ENCODE measurements at regions not wholly inside any gene's neighbourhood (a gene's known extent, or its start where the extent isn't known, plus 50 kb on each side); places are given as distances from the start of the nearest gene placed in this dataset.
A peak's percentile ranks its signal among the peaks of the same experiment; 100 is the strongest.
"Not testable (repeated sequence)": the region's sequence is repeated elsewhere in the genome, so short reads cannot be mapped to it uniquely, and the experiment has no call there.

DNA sequence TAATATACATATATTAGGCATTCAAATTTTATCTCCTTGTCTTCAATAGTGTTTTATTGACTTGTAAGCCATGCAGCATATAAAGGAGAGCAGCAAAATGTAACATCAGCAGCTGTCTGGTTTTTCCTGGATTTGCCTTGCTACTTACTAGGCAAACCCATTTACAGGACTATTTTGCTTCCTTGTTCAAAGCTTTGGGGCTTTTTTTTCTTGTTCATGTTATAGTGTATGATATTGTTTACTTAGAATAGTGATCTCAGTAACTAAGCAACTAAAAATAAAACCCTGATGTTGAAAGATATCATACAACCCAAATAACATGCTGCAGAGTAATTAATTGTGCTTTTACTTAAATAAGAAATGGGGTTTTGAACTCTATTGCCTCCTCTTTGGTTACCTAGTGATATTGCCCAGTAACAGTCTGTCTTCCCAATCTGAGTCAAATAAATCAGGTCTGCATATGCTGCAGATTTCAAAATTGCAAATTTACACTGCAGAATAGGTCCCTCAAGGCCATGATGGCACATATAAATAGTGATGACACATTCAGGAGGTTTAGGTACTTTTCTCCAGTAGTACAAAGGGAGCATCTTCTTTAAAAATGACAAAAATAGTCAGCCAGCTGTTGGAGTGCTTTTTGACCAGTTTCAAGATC lies 578.1 kb upstream of the NECTIN3 start:
- H3K27me3 Mint-ChIP-seq: peaks cover 0 to 14% (median 2%) of the 10 kb centered on the region in 5 donors
- POLR2A ChIA-PET: no interaction called here
- peaks cover 0 to 9% (median 6%) of the 10 kb centered on the region in 9 donors for H3K9me3 Mint-ChIP-seq
- peaks cover 0 to 5% (median 0%) of the 10 kb centered on the region in 3 donors for H3K36me3 Mint-ChIP-seq
- H3K4me3 Mint-ChIP-seq: no peak overlapping the region
- DNase-seq (no peak), ATAC-seq (no peak)
- no peak overlapping the region for H3K27ac Mint-ChIP-seq
- H3K4me1 Mint-ChIP-seq: no peaks in the 10 kb centered on the region

DNA sequence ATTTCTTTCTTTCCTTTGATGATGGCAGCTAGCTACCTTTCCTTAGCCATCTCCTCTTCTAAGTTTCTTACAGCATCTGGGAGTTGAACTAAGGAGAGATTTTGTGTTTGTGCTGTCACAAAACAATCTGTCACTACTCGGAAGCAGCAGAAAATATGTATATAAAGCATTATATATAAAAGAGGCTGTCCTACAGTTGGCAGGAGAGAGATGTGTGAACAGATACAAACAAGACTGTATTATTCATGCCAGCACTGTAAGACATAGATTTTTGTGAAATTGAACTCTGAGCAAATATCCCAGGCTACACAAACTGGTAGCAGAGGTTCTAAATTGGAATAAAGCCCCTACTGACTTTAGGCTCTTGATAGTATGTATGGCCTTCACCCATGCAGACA lies 577.5 kb upstream of the NECTIN3 start:
- H3K4me3 Mint-ChIP-seq: no peak overlapping the region
- ATAC-seq (no peak), DNase-seq (no peak)
- no peaks in the 10 kb centered on the region for H3K4me1 Mint-ChIP-seq
- POLR2A ChIA-PET: no interaction called here
- peaks cover 0 to under 1% (median 0%) of the 10 kb centered on the region in 3 donors for H3K36me3 Mint-ChIP-seq
- no peak overlapping the region for H3K27ac Mint-ChIP-seq
- peaks cover 0 to 14% (median 2%) of the 10 kb centered on the region in 5 donors for H3K27me3 Mint-ChIP-seq
- peaks cover 0 to 5% (median 2%) of the 10 kb centered on the region in 9 donors for H3K9me3 Mint-ChIP-seq

DNA sequence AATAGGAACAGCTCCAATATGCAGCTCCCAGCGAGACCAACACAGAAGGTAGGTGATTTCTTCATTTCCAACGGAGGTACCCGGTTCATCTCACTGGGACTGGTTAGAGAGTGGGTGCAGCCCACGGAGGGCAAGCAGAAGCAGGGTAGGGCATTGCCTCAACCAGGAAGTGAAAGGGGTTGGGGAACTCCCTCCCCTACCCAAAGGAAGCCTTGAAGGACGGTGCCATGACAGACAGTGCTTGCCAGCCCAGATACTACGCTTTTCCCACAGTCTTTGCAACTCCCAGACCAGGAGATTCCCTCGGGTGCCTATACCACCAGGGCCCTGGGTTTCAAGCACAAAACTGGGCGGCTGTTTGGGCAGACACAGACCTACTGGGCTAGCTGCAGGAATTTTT lies 576.9 kb upstream of the NECTIN3 start:
- Mint-ChIP-seq H3K9me3 (peaks cover 0 to 5% (median 0%) of the 10 kb centered on the region in 9 donors), H3K4me3 (no peak overlapping the region), H3K4me1 (no peaks in the 10 kb centered on the region), H3K27ac (no peak overlapping the region), H3K36me3 (no peaks in the 10 kb centered on the region), H3K27me3 (peaks cover 0 to 14% (median 2%) of the 10 kb centered on the region in 5 donors)
- DNase-seq (no peak), ATAC-seq (no peak)
- POLR2A ChIA-PET: no interaction called here

DNA sequence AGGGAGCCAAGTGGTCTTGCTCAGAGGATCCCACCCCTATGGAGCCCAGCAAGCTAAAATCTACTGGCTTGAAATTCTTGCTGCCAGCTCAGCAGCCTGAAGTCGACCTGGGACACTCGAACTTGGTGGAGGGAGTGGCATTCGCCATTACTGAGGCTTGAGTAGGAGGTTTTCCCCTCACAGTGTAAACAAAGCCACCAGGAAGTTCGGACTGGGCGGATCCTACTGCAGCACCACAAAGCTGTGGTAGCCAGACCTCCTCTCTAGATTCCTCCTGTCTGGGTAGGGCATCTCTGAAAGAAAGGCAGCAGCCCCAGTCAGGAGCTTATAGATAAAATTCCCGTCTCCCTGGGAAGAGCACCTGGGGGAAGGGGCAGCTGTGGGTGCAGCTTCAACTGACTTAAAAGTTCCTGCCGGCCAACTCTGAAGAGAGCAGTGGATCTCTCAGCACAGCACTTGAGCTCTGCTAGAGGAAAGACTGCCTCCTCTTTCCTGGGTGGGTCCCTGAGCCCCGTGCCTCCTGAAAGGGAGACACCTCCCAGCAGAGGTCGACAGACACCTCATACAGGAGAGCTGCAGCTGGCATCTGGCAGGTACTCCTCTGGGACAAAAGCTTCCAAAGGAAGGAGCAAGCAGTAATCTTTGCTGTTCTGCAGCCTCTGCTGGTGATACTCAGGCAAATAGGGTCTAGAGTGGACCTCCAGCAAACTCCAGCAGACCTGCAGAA lies 576.3 kb upstream of the NECTIN3 start:
- POLR2A ChIA-PET: no interaction called here
- DNase-seq: no peak
- no peaks in the 10 kb centered on the region for H3K36me3 Mint-ChIP-seq
- ATAC-seq: no peak
- no peak overlapping the region for H3K4me3 Mint-ChIP-seq
- H3K27ac Mint-ChIP-seq: no peak overlapping the region
- peaks cover 0 to 14% (median 2%) of the 10 kb centered on the region in 5 donors for H3K27me3 Mint-ChIP-seq
- peaks cover 0 to 1% (median 0%) of the 10 kb centered on the region in 9 donors for H3K9me3 Mint-ChIP-seq
- no peaks in the 10 kb centered on the region for H3K4me1 Mint-ChIP-seq

- Mint-ChIP-seq H3K36me3 (no peaks in the 10 kb centered on the region), H3K27ac (no peak overlapping the region), H3K9me3 (peaks cover 2 to 27% (median 5%) of the 10 kb centered on the region in 9 donors), H3K4me1 (no peaks in the 10 kb centered on the region), H3K4me3 (no peak overlapping the region), H3K27me3 (no peaks in the 10 kb centered on the region)
- DNase-seq (no peak), ATAC-seq (no peak)
- POLR2A ChIA-PET: no interaction called here
Measured at GRCh38 chr3:110504401-110504800, 567.2 kb upstream of the NECTIN3 start.

DNA sequence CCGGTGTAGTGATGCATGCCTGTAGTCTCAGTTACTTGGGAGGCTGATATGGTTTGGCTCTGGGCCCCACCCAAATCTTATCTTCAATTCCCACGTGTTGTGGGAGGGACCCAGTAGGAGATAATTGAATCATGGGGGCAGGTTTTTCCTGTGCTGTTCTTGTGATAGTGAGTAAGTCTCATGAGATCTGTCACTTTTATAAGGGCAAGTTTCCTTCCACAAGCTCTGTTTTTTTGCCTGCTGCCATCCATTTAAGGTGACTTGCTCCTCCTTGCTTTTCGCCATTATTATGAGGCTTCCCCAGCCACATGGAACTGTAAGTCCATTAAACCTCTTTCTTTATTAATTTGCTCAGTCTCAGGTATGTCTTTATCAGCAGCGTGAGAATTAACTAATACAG lies 566.7 kb upstream of the NECTIN3 start:
- H3K4me1 Mint-ChIP-seq: no peaks in the 10 kb centered on the region
- POLR2A ChIA-PET: no interaction called here
- H3K27me3 Mint-ChIP-seq: no peaks in the 10 kb centered on the region
- no peak overlapping the region for H3K27ac Mint-ChIP-seq
- no peak for DNase-seq
- ATAC-seq: no peak
- H3K36me3 Mint-ChIP-seq: no peaks in the 10 kb centered on the region
- H3K4me3 Mint-ChIP-seq: no peak overlapping the region
- H3K9me3 Mint-ChIP-seq: peaks cover 2 to 32% (median 5%) of the 10 kb centered on the region in 9 donors

GRCh38 chr3:110506890-110507289 lies 564.7 kb upstream of the NECTIN3 start:
- DNase-seq (no peak), ATAC-seq (no peak)
- Mint-ChIP-seq H3K4me1 (no peaks in the 10 kb centered on the region), H3K9me3 (peaks cover 2 to 34% (median 9%) of the 10 kb centered on the region in 9 donors), H3K27me3 (peaks cover 0 to 13% (median 2%) of the 10 kb centered on the region in 5 donors), H3K27ac (no peak overlapping the region), H3K36me3 (peaks cover 0 to 7% (median 0%) of the 10 kb centered on the region in 3 donors), H3K4me3 (no peak overlapping the region)
- POLR2A ChIA-PET: no interaction called here

- H3K4me3 Mint-ChIP-seq, POLR2A ChIA-PET, ATAC-seq, DNase-seq, H3K4me1 Mint-ChIP-seq, H3K36me3 Mint-ChIP-seq: not testable (repeated sequence)
- H3K27ac Mint-ChIP-seq: peak overlapping the region in 1 of 10 donors; percentile 40
- H3K9me3 Mint-ChIP-seq: peaks cover 2 to 34% (median 9%) of the 10 kb centered on the region in 9 donors
- peaks cover 0 to 15% (median 2%) of the 10 kb centered on the region in 5 donors for H3K27me3 Mint-ChIP-seq
Measured at GRCh38 chr3:110507570-110507969, 564.0 kb upstream of the NECTIN3 start.

- Mint-ChIP-seq H3K27ac (no peak overlapping the region), H3K4me1 (no peaks in the 10 kb centered on the region), H3K4me3 (no peak overlapping the region), H3K36me3 (peaks cover 0 to 7% (median 0%) of the 10 kb centered on the region in 3 donors), H3K27me3 (peaks cover 2 to 36% (median 10%) of the 10 kb centered on the region in 5 donors), H3K9me3 (peaks cover 0 to 24% (median 9%) of the 10 kb centered on the region in 9 donors)
- ATAC-seq (no peak), DNase-seq (no peak)
- POLR2A ChIA-PET: no interaction called here
Measured at GRCh38 chr3:110512961-110513360, 558.7 kb upstream of the NECTIN3 start.

GRCh38 chr3:110518031-110518430 lies 553.6 kb upstream of the NECTIN3 start:
- DNase-seq (no peak), ATAC-seq (no peak)
- Mint-ChIP-seq H3K27ac (no peak overlapping the region), H3K4me3 (no peak overlapping the region), H3K36me3 (no peaks in the 10 kb centered on the region), H3K4me1 (no peaks in the 10 kb centered on the region), H3K27me3 (peaks cover 3 to 21% (median 6%) of the 10 kb centered on the region in 5 donors), H3K9me3 (peaks cover 0 to 10% (median 0%) of the 10 kb centered on the region in 9 donors)
- POLR2A ChIA-PET: no interaction called here

DNA sequence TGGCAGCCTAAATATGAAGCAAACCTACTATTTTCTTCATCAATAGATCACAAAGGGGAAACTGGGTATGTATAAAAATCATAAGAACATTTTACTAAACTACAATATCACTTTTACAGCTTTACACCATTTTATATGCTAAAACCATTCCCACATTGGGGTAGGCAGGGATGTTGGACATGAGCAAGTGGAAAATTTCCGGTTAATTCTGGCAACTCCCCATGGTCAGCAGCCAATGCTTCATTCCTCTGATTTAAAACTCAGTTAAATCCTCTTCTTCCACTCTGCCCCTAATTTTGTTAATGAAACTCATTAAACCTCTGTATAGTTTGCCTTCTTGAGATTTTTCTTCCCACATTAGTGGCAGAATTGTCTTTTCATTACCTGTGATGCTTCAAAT lies 552.5 kb upstream of the NECTIN3 start:
- DNase-seq (no peak), ATAC-seq (no peak)
- POLR2A ChIA-PET: no interaction called here
- no peak overlapping the region for H3K4me3 Mint-ChIP-seq
- no peaks in the 10 kb centered on the region for H3K36me3 Mint-ChIP-seq
- H3K27me3 Mint-ChIP-seq: peaks cover 3 to 21% (median 6%) of the 10 kb centered on the region in 5 donors
- H3K4me1 Mint-ChIP-seq: no peaks in the 10 kb centered on the region
- peaks cover 0 to 10% (median 0%) of the 10 kb centered on the region in 9 donors for H3K9me3 Mint-ChIP-seq
- H3K27ac Mint-ChIP-seq: no peak overlapping the region

DNA sequence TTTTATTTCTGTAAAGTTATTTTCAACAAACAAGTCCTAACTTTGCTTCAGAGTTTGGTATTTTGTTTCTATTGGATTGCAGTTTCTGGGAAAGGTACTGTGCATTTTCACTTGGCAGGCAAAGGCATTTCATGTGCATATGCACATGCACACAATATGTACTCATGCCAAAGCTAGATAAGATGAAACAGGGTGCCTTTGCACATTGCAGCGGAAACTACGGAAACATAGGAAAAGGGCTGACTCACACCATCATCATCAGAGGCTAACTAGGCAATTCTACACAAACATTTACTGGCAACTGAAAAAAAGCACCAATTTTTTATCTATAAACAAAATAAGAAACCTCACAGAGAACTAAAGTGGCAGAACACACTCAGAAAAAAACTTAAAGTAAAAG lies 550.6 kb upstream of the NECTIN3 start:
- H3K27ac Mint-ChIP-seq: no peak overlapping the region
- no peak for DNase-seq
- no peak for ATAC-seq

GRCh38 chr3:110525558-110526064 lies 546.0 kb upstream of the NECTIN3 start:
- H3K36me3 Mint-ChIP-seq, H3K9me3 Mint-ChIP-seq, ATAC-seq, H3K4me1 Mint-ChIP-seq, POLR2A ChIA-PET, H3K27me3 Mint-ChIP-seq, H3K4me3 Mint-ChIP-seq, DNase-seq, H3K27ac Mint-ChIP-seq: not testable (repeated sequence)

More for the DNA sequence above, 550.6 kb upstream of the NECTIN3 start:
- POLR2A ChIA-PET: no interaction called here
- Mint-ChIP-seq H3K27me3 (peaks cover 1 to 14% (median 6%) of the 10 kb centered on the region in 5 donors), H3K9me3 (peaks cover 0 to 4% (median 0%) of the 10 kb centered on the region in 9 donors), H3K36me3 (no peaks in the 10 kb centered on the region), H3K4me1 (no peaks in the 10 kb centered on the region), H3K4me3 (no peak overlapping the region)
